ENCODE measurements at regions not wholly inside any gene's neighbourhood (a gene's known extent, or its start where the extent isn't known, plus 50 kb on each side); places are given as distances from the start of the nearest gene placed in this dataset.
"Not testable (repeated sequence)": the region's sequence is repeated elsewhere in the genome, so short reads cannot be mapped to it uniquely, and the experiment has no call there.

- not testable (repeated sequence) for H3K9ac ChIP-seq (ENCODE audit: low read depth, low read length); H3K9me3 ChIP-seq (ENCODE audit: insufficient read depth, low read depth, low read length); H3K27ac ChIP-seq (ENCODE audit: low read length); H3K4me3 ChIP-seq (ENCODE audit: low read length); H3K36me3 ChIP-seq (ENCODE audit: insufficient read depth, low read depth, low read length); H3K4me1 ChIP-seq (ENCODE audit: insufficient read depth, low read length); H3K27me3 ChIP-seq (ENCODE audit: insufficient read depth, low read length)
Measured at GRCh38 chr5:62252519-62252918, 53.5 kb upstream of the KIF2A start.

GRCh38 chr5:62255551-62255950, 50.5 kb upstream of the KIF2A start:
- not testable (repeated sequence) for H3K9ac ChIP-seq (ENCODE audit: low read depth, low read length); H3K4me3 ChIP-seq (ENCODE audit: low read length); H3K4me1 ChIP-seq (ENCODE audit: insufficient read depth, low read length); H3K36me3 ChIP-seq (ENCODE audit: insufficient read depth, low read depth, low read length); H3K9me3 ChIP-seq (ENCODE audit: insufficient read depth, low read depth, low read length); H3K27ac ChIP-seq (ENCODE audit: low read length); H3K27me3 ChIP-seq (ENCODE audit: insufficient read depth, low read length)

GRCh38 chr5:62256161-62257019, 49.6 kb upstream of the KIF2A start:
- no peaks in the 10 kb centered on the region for H3K27me3 ChIP-seq (ENCODE audit: insufficient read depth, low read length)
- H3K4me1 ChIP-seq (ENCODE audit: insufficient read depth, low read length): no peaks in the 10 kb centered on the region
- no peak overlapping the region for H3K4me3 ChIP-seq (ENCODE audit: low read length)
- H3K9me3 ChIP-seq (ENCODE audit: insufficient read depth, low read depth, low read length): no peaks in the 10 kb centered on the region
- no peak overlapping the region for H3K9ac ChIP-seq (ENCODE audit: low read depth, low read length)
- H3K27ac ChIP-seq (ENCODE audit: low read length): no peak overlapping the region
- no peaks in the 10 kb centered on the region for H3K36me3 ChIP-seq (ENCODE audit: insufficient read depth, low read depth, low read length)

All from iPS-20b (cell line).